Activated B cell treated with CpG ODN at 0.5 μM for 24 hours (primary cell): ENCODE measurements at regions not wholly inside any gene's neighbourhood (a gene's known extent, or its start where the extent isn't known, plus 50 kb on each side); places are given as distances from the start of the nearest gene placed in this dataset.

Source experiments
- ATAC-seq: fragments of 200-7000 bp; cut with Tn5 transposase; one replicate; pipeline ENCODE4 v1.10.0; 2021; ENCODE audit warnings: low read depth, mild to moderate bottlenecking, moderate library complexity
- CTCF ChIA-PET: fragments of 350-600 bp; sonication (Branson Sonifier 250); formaldehyde crosslinking; loops from one replicate; lab custom pipeline; 2021; ENCODE audit warnings: antibody characterized with exemption; lab: Charles Lee
- POLR2A ChIA-PET: fragments of 350-600 bp; sonication (Branson Sonifier 250); formaldehyde crosslinking; loops from one replicate; lab custom pipeline; 2021; ENCODE audit warnings: antibody characterized with exemption; lab: Charles Lee
- DNase-seq: peaks from one replicate; pipeline ENCODE4 v3.0.0; 2022
- H3K27ac Mint-ChIP-seq: one replicate; pipeline ENCODE4 v1.8.0; 2020; ENCODE audit warnings: mixed read lengths
- H3K27me3 Mint-ChIP-seq: one replicate; pipeline ENCODE4 v1.8.0; 2021; ENCODE audit warnings: mixed read lengths
- H3K36me3 Mint-ChIP-seq: one replicate; pipeline ENCODE4 v1.8.0; 2021; ENCODE audit warnings: low read depth, mixed read lengths
- H3K4me1 Mint-ChIP-seq: one replicate; pipeline ENCODE4 v1.8.0; 2021; ENCODE audit warnings: mixed read lengths
- H3K4me3 Mint-ChIP-seq: one replicate; pipeline ENCODE4 v1.8.0; 2020; ENCODE audit warnings: mild to moderate bottlenecking, mixed read lengths
- H3K9me3 Mint-ChIP-seq: one replicate; pipeline ENCODE4 v1.8.0; 2020; ENCODE audit warnings: mixed read lengths
- CTCF ChIP-seq: fragments of 200-600 bp; IDR thresholded peaks from one replicate; pipeline ENCODE4 v1.8.0; 2022; ENCODE audit warnings: antibody characterized with exemption, mild to moderate bottlenecking
- intact Hi-C: fragments of 100-400 bp; cut with micrococcal nuclease; formaldehyde crosslinking; loops from one replicate; pipeline ENCODE4 v1.15.1; 2024

- Mint-ChIP-seq H3K27me3 (peaks cover 4% of the 10 kb centered on the region), H3K27ac (no peak overlapping the region), H3K4me3 (no peak overlapping the region), H3K4me1 (no peaks in the 10 kb centered on the region), H3K9me3 (peaks cover 13% of the 10 kb centered on the region), H3K36me3 (no peaks in the 10 kb centered on the region)
- CTCF ChIA-PET: interaction anchor here (0.6 kb wide), 1 partner anchor 573 kb away, joined by 4 read pairs; no protein-coding TSS in a partner anchor
- intact Hi-C loops: no loop called here
- ATAC-seq (no peak), DNase-seq (no peak)
- TF ChIP-seq CTCF: no peak
- POLR2A ChIA-PET: no interaction called here
Measured at GRCh38 chr13:106344342-106344741, 191.1 kb downstream of the EFNB2 start.

- no peak for DNase-seq
- POLR2A ChIA-PET: no interaction called here
- TF ChIP-seq CTCF: no peak
- Mint-ChIP-seq H3K36me3 (no peaks in the 10 kb centered on the region), H3K27me3 (peaks cover 1% of the 10 kb centered on the region), H3K27ac (no peak overlapping the region), H3K4me1 (no peaks in the 10 kb centered on the region), H3K4me3 (no peak overlapping the region), H3K9me3 (peaks cover 15% of the 10 kb centered on the region)
- ATAC-seq: no peak
- intact Hi-C loops: no loop called here
- CTCF ChIA-PET: interaction anchor here (0.6 kb wide), 1 partner anchor 573 kb away, joined by 4 read pairs; no protein-coding TSS in a partner anchor
Measured at GRCh38 chr13:106343836-106344235, 191.6 kb downstream of the EFNB2 start.

- no peaks in the 10 kb centered on the region for H3K36me3 Mint-ChIP-seq
- no peaks in the 10 kb centered on the region for H3K4me1 Mint-ChIP-seq
- ATAC-seq (no peak), DNase-seq (no peak)
- intact Hi-C loops: no loop called here
- H3K4me3 Mint-ChIP-seq: no peak overlapping the region
- H3K27me3 Mint-ChIP-seq: no peaks in the 10 kb centered on the region
- H3K27ac Mint-ChIP-seq: no peak overlapping the region
- ChIA-PET CTCF (no interaction called here), POLR2A (no interaction called here)
- TF ChIP-seq CTCF: no peak
- H3K9me3 Mint-ChIP-seq: peaks cover 18% of the 10 kb centered on the region
Measured at GRCh38 chr13:106340249-106340648, 195.2 kb downstream of the EFNB2 start.

GRCh38 chr13:106337096-106337850 is 198.2 kb downstream of the EFNB2 start:
- Mint-ChIP-seq H3K4me3 (no peak overlapping the region), H3K27me3 (no peaks in the 10 kb centered on the region), H3K27ac (no peak overlapping the region), H3K4me1 (no peaks in the 10 kb centered on the region), H3K36me3 (no peaks in the 10 kb centered on the region), H3K9me3 (peaks cover 18% of the 10 kb centered on the region)
- intact Hi-C loops: no loop called here
- no peak for ATAC-seq
- TF ChIP-seq CTCF: no peak
- DNase-seq: no peak
- ChIA-PET POLR2A (no interaction called here), CTCF (no interaction called here)

GRCh38 chr13:106336668-106337067 is 198.8 kb downstream of the EFNB2 start:
- DNase-seq (no peak), ATAC-seq (no peak)
- H3K4me1 Mint-ChIP-seq: no peaks in the 10 kb centered on the region
- ChIA-PET POLR2A (no interaction called here), CTCF (no interaction called here)
- TF ChIP-seq CTCF: no peak
- H3K36me3 Mint-ChIP-seq: no peaks in the 10 kb centered on the region
- no peak overlapping the region for H3K27ac Mint-ChIP-seq
- H3K27me3 Mint-ChIP-seq: no peaks in the 10 kb centered on the region
- peaks cover 18% of the 10 kb centered on the region for H3K9me3 Mint-ChIP-seq
- intact Hi-C loops: no loop called here
- no peak overlapping the region for H3K4me3 Mint-ChIP-seq
